NCI-H526 treated with DMSO at 0.1 percent for 48 hours (cell line): ENCODE measurements at regions not wholly inside any gene's neighbourhood (a gene's known extent, or its start where the extent isn't known, plus 50 kb on each side); places are given as distances from the start of the nearest gene placed in this dataset.
"Not testable (repeated sequence)": the region's sequence is repeated elsewhere in the genome, so short reads cannot be mapped to it uniquely, and the experiment has no call there.

ENCODE experiments used
- DNase-seq: peaks from one replicate; lab custom pipeline; 2025; lab: John Stamatoyannopoulos, UW

DNA sequence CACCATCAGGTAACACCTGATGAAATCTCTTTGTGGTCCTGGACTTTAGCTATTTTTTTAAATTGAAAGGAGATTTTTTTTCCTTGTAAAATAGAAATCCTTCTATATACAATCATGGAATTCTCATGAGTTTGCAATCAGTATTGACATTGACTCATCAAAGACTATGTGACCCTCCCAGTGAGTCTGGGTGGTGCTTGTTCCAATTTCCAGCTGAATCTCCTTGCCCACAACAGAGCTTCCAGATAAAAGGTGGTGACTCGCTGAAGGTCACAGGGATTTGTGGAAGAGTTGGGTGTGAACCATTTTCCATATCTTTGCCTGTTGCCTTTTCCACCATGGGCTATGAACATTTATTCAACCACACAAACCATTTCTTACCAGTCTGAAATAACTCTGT lies 486.6 kb downstream of the AJAP1 start:
- no peak for DNase-seq

DNA sequence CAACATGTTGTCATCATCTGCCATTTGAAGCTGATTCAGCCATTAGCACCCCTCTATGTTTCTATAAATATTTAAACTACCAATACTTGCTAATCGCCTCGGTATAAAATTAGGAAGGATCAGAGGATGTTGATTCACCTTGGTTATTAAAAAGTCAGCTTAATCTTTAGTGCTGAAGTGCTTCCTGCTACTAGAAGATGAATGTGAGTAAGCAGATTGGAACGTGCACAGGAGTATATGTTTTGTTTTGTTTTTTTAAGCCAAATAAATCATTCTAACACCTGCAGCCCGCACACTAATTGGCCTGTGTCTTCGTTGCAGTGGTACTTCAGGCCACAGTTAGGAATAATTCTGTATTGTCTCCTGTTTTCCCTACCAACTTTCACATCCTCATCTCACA lies 485.7 kb downstream of the AJAP1 start:
- DNase-seq: no peak

DNA sequence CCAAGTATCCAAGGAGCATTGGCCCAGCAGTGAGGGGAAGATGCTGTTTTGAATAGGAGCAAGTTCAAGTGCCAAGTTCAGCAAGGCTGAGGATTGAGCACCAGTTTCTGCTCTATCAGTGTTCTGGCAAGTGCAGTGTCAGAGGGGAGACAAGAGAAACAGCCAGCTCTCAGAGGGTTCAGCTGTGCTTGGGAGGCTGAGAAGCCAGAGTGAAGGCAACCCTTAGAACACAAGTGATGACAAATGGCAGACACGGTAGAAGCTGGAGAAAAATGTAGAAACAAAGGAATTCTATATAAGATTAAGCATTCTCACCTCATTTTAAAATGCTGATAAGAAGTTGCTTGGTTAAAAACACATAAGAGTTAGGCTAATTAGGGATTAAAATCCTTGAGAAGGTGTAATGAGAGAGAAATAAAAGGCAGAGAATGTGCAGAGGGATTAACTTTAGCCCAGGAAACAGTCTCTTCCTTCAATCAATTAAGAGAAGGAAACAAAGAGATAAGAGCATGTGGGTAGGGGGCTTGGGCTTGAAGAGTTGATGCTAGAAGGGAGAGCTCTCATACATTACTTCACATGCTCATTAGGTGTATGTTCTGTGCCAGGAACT lies 475.4 kb downstream of the AJAP1 start:
- no peak for DNase-seq

DNA sequence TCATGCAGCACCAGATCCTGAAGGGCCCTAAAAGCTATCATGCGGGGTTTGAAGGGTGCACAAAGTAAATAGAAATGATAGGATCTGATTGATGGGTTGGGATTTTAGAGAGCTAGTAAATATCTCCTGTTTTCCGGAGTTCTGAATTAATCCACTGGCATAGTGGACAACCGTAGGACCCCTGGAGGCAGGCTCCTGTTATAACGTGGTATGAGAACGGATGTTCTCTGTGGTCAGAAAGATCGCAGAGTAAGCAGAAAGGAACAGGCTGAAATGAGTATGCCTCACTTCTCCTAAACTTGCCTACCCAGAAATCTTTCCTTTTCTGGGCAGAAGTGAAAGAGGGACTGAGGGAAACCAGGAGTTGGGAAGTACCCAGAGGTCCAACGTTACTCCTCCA lies 470.8 kb downstream of the AJAP1 start:
- no peak for DNase-seq

DNA sequence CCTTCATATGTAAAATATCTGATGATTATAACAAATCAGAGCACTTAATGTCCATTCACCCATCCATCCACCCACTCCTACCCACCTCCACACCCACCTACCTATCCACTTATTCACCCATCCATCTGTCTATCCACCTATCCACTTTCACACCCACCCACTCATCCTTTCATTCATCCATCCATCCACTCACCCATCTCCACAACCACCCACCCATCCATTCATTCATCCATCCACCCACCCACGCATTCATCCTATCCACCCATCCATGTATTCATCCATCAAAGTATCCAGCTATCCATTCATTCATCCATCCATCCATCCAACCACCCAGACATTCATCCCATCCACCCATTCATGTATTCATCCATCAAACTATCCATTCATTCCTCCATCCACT lies 466.1 kb downstream of the AJAP1 start:
- DNase-seq: no peak

DNA sequence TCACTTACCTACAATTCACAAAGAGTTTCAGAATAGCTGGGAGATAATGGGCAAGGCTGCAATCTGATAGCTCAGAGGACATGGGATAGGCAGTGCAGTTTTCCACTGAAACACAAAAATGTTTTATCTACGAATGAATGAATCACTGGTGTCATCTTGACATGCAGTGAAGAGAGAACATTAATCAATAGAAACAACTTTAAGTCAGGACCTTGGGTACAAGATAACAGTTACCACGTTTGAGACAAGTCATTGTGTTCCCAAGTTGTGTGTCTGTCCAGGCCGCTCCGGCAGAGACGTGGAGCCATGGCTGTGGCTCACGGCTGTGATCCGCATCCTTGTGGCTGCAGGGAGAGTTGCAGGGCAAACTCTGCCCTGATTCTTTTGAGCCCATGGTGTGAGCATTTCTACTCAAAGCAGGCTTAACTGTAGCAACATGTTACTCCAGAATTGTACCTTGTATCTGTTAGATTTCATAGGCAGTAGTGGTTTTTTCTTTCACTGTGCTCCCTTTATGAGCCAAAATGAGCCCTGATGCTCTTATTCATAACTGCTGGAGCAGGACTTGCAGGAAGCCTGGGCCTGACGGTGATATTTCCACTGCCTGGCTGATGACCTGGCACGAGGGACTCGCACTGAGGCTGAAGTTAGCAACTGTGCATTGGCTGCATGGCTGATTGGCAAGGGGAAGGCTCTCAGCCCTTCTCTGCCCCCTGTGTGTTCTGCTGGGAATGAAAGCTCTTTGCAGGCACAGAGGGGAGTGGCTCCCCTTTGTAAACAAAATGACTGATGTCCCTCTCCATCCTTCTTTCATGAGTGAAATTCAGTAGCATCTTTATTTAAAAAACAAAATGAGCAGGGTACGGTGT lies 465.2 kb downstream of the AJAP1 start:
- no peak for DNase-seq

DNA sequence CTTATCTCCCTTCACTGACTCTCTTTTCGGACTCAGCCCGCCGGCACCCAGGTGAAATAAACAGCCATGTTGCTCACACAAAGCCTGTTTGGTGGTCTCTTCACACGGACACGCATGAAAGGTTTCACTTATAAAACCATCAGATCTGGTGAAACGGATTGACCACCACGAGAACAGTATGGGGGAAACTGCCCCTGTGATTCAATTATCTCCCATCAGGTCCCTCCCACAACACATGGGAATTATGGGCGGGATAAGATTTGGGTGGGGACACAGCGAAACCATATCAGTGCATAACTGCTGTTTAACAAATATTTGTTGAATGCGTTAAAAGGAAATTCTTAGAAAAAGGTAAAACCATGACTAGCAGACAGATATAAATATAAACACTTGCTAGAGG lies 464.4 kb downstream of the AJAP1 start:
- not testable (repeated sequence) for DNase-seq

DNA sequence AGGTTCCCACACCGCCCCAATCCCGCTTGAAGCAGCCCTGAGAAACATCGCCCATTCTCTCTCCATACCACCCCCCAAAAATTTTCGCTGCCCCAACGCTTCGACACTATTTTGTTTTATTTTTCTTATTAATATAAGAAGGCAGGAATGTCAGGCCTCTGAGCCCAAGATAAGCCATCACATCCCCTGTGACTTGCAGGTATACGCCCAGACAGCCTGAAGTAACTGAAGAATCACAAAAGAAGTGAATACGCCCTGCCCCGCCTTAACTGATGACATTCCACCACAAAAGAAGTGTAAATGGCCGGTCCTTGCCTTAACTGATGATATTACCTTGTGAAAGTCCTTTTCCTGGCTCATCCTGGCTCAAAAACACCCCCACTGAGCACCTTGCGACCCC lies 463.9 kb downstream of the AJAP1 start:
- DNase-seq: not testable (repeated sequence)

DNA sequence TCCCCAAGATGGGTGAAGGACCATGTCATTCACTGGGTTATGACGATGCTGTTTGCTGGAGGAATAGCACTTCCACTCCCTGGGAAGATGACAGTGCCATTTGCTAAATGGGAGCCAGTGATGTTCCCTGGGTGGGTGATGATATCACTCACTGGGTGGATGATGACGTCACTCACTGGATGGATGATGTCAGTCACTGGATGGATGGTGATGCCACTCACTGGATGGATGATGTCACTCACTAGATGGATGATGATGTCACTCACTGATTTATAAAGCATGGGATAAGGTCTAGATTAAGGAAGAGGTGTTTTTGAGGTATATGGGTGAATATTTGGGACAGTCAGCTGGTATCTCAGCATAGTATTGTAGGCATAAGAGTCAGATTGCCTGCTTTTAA lies 457.2 kb downstream of the AJAP1 start:
- DNase-seq: no peak

DNA sequence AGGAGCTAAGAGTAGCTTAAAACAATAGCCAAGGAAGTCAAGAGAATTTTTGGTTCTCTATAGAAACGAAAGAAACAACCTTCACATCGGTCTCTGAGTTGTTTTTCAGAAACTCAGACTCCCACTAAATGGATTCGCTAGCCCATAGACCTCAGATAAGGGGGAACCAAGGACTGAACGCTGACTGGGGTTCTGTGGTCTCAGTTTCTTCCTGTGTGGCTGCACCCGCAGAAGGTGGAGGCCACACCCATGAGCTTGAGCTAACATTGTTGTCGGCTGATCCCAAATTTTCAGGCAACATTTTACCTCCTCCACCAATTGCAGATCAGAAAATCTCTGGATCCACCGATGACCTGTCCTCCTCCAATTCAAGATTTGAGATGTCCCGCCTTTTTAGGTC lies 456.1 kb downstream of the AJAP1 start:
- no peak for DNase-seq

DNA sequence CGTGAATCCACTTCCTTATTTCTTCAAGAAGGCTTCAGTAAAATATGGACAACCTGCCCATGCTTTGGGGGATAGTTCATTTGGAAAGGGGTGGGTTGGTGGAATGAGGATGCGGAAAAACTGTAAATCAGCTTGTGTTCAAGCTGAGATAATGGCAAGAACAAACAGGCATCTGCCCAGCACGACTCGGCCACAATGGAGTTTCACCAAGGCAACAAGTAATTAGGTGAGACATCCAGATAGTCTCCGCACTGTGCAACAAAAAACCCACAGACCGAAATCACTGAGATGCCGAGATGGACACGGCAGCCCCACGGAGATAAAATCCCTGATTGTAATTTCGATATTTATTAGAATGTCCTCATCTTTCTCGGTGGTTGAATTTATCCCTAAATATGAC lies 455.2 kb downstream of the AJAP1 start:
- no peak for DNase-seq

DNA sequence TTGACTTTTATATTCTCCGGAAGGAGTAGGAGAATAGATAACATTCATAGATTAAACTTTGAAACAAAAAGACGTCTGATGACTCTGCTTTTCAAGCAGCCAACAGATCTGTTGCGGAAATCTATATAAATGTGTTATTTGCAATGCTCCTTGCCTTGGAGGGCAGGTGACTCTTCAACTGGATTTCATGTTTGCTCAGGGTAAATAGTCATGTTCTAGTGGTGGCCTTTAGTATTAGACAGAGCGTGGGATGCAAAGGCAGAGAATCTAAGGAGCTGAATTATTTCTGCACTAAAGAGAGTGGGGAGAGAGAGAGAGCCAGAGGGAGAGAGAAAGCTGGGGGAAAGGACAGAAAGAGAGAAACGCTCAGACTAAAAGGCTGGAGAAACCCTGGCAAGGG lies 454.3 kb downstream of the AJAP1 start:
- DNase-seq: no peak

DNA sequence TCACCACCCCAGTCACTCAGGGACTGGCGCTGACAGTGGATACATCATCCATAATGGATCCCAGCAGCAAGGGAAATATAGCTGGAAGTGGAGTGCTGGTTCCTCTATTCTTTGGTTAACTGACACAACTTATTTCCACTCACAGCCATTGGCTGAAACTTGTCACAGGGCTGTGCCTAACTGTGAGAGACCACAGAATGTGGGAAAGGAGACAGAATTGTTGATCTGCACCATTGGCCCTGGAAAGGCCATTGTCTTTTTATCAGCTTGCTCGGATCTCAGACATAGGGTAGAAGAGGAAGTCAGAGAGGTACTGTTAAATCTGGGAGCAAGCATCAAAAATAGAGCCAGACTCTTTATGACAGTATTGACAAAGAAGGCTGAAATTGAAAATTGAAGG lies 451.3 kb downstream of the AJAP1 start:
- DNase-seq: no peak

DNA sequence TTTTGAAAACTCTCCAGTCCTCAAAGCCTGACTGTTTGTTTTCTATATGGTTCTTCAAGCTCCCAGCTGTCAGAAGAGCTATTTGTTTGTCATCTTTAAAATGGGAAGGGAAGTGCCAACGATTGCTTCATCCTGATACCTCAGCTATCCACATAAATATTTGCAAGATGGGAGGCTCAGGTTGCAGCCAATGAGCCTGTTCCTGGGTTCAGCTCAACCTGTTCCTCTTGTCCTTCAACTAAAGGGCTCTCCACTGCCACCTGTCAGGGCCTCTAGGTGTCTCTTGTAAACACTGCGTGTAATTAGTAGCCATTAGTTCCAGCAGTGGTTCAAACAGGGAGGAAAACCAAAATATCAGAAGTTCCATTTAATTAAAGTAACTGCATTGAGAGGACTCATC lies 445.1 kb downstream of the AJAP1 start:
- no peak for DNase-seq

DNA sequence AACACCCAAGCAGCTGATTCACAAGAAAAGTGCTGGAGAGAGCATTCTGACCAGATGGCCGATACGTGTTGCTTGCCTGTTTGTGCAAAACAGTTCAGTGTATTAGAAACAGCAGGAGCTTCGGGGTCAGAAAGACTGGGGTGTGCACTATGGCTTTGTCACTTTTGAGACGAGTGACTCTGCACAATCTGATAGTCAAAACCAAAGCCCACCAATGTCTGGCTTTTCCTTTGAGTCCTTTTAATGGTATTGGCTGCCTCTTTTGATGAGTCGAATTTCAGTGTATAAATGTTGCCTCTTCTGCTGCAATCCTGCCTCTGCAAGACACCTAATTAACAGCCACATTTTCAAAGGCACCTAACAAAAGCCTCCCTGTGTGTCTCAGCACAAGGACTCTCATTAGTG lies 444.6 kb downstream of the AJAP1 start:
- DNase-seq: no peak

DNA sequence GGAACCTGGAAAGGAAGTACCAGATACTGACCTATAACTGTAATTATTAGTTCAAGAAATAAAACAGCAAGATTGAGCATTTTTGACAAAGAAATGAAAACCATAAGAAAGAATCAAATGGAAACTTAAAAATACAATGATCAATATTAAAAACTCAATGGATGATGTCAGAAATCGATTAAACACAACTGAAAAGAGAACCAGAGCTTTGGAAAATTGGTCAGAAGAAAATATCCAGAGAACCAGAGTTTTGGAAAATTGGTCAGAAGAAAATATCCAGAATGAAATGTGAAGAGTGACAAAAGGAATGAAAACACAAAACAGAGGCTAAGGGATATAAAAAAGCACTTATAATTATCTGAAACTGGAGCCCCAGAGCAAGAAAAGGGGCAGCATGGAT lies 438.6 kb downstream of the AJAP1 start:
- no peak for DNase-seq

DNA sequence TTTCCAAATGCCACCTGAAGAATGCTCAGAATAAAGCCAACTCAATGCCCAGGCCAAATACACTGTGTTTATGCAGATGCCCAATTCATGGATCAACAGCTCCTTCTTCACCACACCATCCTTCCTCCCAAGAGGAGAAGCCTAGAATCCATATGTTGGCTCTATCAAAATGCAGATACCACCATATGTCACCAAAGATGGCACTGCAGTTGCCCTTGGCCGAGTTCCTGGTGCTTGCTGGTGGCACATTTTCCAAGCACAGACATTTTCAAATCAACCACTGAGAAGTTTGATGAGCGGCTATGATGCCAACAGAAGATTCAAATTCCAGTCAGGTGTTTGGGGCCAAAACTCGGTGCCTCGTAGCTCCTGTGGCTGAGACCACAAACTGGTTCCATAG lies 430.3 kb downstream of the AJAP1 start:
- DNase-seq: no peak

DNA sequence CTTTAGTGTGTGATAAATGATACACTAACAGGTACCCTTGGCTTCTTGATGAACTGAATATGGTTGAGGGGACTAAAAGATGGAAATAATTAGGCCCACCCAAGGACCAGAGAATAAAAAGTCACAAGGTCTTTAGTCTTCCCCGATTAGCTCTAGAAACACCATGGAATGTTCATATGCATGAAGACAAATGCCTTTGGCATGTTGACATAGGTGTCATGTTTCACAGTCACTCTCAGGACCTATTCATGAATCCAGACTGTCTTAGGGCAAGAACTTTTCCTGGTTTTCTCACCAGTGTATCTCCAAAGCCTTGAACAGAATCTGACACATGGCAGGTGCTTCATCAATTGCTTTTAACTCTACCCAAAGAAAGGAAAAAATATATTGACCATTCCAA lies 412.8 kb downstream of the AJAP1 start:
- DNase-seq: no peak

DNA sequence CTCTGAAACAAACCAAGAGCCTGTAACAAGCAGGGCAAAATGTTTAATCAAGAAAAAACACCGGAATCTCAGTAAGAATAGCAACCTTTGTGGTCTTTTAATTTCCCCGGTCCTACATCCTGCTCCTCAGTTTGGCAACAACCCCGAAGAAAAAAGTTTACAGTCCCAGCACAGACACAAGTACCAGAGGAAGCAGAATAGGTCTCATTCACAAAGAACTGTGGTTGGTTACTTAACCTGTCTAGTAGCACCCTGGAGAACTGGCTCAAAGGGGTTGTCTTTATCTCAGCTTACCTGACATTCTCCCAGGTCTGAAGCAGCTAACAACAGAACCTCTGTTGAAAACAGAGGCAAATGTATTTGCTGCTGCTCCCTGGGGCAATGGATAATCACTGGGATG lies 399.3 kb downstream of the AJAP1 start:
- no peak for DNase-seq

DNA sequence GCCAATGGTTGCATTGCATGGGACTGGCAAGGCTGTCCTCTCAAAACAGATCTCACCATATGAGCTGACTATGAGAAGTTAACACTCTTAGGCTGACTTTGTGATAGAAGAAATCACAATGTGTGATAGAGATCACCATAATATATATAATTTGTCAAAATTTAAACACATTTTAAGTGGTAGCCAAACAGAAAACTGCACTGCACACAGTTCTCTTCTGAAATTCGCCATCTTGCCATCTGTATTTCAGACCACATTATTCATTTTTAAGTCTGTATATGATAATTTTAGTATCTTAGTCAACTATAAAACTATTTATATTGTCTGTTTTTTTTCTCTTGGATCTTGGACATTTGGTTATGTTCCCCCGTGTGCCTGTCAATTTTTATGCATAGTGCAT lies 374.7 kb downstream of the AJAP1 start:
- no peak for DNase-seq

DNA sequence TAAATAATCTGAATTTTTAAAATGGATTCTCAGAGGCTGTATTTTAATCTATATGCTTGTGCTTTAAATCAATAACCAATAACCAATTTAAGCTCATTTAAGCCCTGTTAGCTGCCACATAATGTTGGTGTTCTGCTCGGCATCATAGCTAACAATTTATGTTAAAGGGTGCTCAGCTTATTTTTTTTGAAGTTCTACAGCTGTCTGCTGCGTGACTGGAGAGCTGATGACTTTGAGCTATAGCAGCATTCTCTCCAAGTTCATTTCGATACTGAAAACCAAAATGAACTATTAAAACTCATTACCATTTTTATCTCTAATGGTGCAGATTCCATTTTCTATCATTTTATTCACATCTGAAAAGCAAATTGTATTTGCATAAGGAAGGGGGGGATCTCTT lies 357.8 kb downstream of the AJAP1 start:
- DNase-seq: no peak

DNA sequence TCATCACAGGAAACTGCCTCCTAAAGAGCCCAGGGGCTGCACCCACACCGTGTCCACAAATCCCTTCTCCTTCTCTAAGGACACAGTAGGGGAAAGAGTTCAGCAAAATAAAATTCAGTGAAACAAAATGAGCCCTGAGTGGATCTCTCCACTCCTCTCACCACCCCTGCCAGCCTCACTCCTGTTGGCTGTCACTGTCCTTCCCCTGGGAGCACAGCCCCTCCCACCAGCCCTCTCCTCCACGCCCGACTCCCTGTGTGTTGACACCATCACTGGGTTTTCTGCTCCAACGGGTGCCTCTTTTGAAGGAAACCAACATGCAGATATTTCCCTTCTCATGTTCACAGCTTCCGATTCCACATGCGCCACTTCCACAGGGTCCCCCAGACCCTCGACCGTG lies 356.2 kb downstream of the AJAP1 start:
- DNase-seq: no peak

DNA sequence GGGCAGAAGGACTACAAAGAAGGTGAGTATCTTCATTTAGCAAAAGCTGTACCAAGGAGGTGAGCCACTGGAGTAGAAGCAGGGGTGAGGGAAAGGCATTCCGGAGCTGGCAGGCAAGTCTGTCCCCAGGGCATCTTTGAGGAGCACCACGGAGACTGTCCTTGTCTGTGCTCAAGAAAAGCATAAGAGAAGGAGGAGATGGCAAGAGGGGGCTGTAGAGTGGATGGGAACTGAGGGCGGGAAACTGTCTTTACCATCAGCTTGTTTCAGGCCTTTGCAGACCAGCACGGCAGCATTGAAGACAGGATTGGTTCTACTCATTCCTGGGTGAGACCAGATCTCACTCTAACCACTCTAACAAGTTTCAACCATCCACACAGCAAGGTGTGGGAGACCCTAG lies 355.8 kb downstream of the AJAP1 start:
- DNase-seq: no peak
